HG03060 (cell line): ENCODE measurements at regions not wholly inside any gene's neighbourhood (a gene's known extent, or its start where the extent isn't known, plus 50 kb on each side); places are given as distances from the start of the nearest gene placed in this dataset.

Experiments
- ATAC-seq: cut with Tn5 transposase; IDR thresholded peaks from one replicate; pipeline ENCODE4 v1.9.1; 2021; ENCODE audit warnings: low read depth, moderate number of reproducible peaks; ENCODE audit not compliant: unreplicated experiment

GRCh38 chr9:74282526-74283253 lies 214.4 kb upstream of the RORB start:
- ATAC-seq: no peak

GRCh38 chr9:74284581-74285450 lies 212.3 kb upstream of the RORB start:
- ATAC-seq: no peak

GRCh38 chr9:74293479-74293878 lies 203.7 kb upstream of the RORB start:
- ATAC-seq: no peak

GRCh38 chr9:74303945-74304344 lies 193.2 kb upstream of the RORB start:
- no peak for ATAC-seq

GRCh38 chr9:74304598-74304997 lies 192.5 kb upstream of the RORB start:
- no peak for ATAC-seq

GRCh38 chr9:74309654-74310053 lies 187.5 kb upstream of the RORB start:
- no peak for ATAC-seq

- ATAC-seq: no peak
These were observed 179.9 kb upstream of the RORB start for GRCh38 chr9:74317235-74317634.

GRCh38 chr9:74321396-74321795 lies 175.7 kb upstream of the RORB start:
- ATAC-seq: no peak

- no peak for ATAC-seq
These were observed 174.3 kb upstream of the RORB start for GRCh38 chr9:74322661-74323314.

GRCh38 chr9:74330487-74331214 lies 166.5 kb upstream of the RORB start:
- ATAC-seq: no peak

- no peak for ATAC-seq
These were observed 165.5 kb upstream of the RORB start for GRCh38 chr9:74331607-74332006.

- ATAC-seq: no peak
These were observed 163.6 kb upstream of the RORB start for GRCh38 chr9:74333384-74334032.

GRCh38 chr9:74334271-74334670 lies 162.9 kb upstream of the RORB start:
- ATAC-seq: no peak

GRCh38 chr9:74336161-74336560 lies 161.0 kb upstream of the RORB start:
- no peak for ATAC-seq

- ATAC-seq: no peak
These were observed 148.4 kb upstream of the RORB start for GRCh38 chr9:74348777-74349176.

- no peak for ATAC-seq
These were observed 142.0 kb upstream of the RORB start for GRCh38 chr9:74355107-74355506.

- ATAC-seq: no peak
These were observed 139.6 kb upstream of the RORB start for GRCh38 chr9:74357577-74357976.

GRCh38 chr9:74358959-74359358 lies 138.2 kb upstream of the RORB start:
- no peak for ATAC-seq

GRCh38 chr9:74361508-74361907 lies 135.6 kb upstream of the RORB start:
- no peak for ATAC-seq

GRCh38 chr9:74362423-74362822 lies 134.7 kb upstream of the RORB start:
- ATAC-seq: no peak
